ENCODE measurements at regions not wholly inside any gene's neighbourhood (a gene's known extent, or its start where the extent isn't known, plus 50 kb on each side); places are given as distances from the start of the nearest gene placed in this dataset.

- BruUV-seq (replicated peaks): no TSS peak
- POLR2A ChIA-PET (ENCODE audit: unreplicated experiment): no interaction called here
- no peaks in the 10 kb centered on the region for H3K27me3 ChIP-seq (ENCODE audit: insufficient read depth, low read depth)
Measured at GRCh38 chr10:4754143-4754542, 71.9 kb upstream of the AKR1E2 start.

GRCh38 chr10:4751211-4751610 is 74.8 kb upstream of the AKR1E2 start:
- no TSS peak for BruUV-seq (replicated peaks)
- intact Hi-C loops (cut with micrococcal nuclease; ENCODE audit: unreplicated experiment): no loop called here
- no peaks in the 10 kb centered on the region for H3K4me1 ChIP-seq (replicated peaks; ENCODE audit: insufficient read depth)
- TF ChIP-seq CTCF (conservative IDR thresholded peaks at IDR 0.05) (no peak), EZH2 (IDR thresholded peaks at IDR 0.05; ENCODE audit: low read depth) (no peak)
- POLR2A ChIA-PET (ENCODE audit: unreplicated experiment): interaction anchor here (0.6 kb wide), 1 partner anchor 212 kb away, joined by 3 read pairs; no protein-coding TSS in a partner anchor
- H3K79me2 ChIP-seq (ENCODE audit: low read depth): no peaks in the 10 kb centered on the region
- H3K27ac ChIP-seq: no peak overlapping the region
- no peak overlapping the region for H3K4me3 ChIP-seq
- DNase-seq: no peak
- no peaks in the 10 kb centered on the region for H3K27me3 ChIP-seq (ENCODE audit: insufficient read depth, low read depth)
- H3K9me3 ChIP-seq (ENCODE audit: insufficient read depth, low read depth): no peaks in the 10 kb centered on the region
- no peaks in the 10 kb centered on the region; the same call in 1 of the 2 replicates for H3K9me2 ChIP-seq (ENCODE audit: insufficient read depth)
- H3K4me2 ChIP-seq: no peak overlapping the region
- H4K20me1 ChIP-seq (ENCODE audit: insufficient read depth): no peaks in the 10 kb centered on the region
- CTCF ChIA-PET: no interaction called here
- H2AFZ ChIP-seq: no peak overlapping the region
- H3F3A ChIP-seq (ENCODE audit: insufficient read depth, low read depth): no peaks in the 10 kb centered on the region
- H3K36me3 ChIP-seq (ENCODE audit: low read depth): no peaks in the 10 kb centered on the region

More at GRCh38 chr10:4754143-4754542, 71.9 kb upstream of the AKR1E2 start:
- DNase-seq: no peak
- no peaks in the 10 kb centered on the region for H3K4me1 ChIP-seq (replicated peaks; ENCODE audit: insufficient read depth)
- CTCF ChIA-PET: no interaction called here
- H3F3A ChIP-seq (ENCODE audit: insufficient read depth, low read depth): no peaks in the 10 kb centered on the region
- H3K9me3 ChIP-seq (ENCODE audit: insufficient read depth, low read depth): no peaks in the 10 kb centered on the region
- H3K36me3 ChIP-seq (ENCODE audit: low read depth): no peaks in the 10 kb centered on the region
- no peaks in the 10 kb centered on the region for H3K9me2 ChIP-seq (ENCODE audit: insufficient read depth)
- H3K4me3 ChIP-seq: no peak overlapping the region
- TF ChIP-seq CTCF (conservative IDR thresholded peaks at IDR 0.05): no peak
- no peaks in the 10 kb centered on the region for H3K79me2 ChIP-seq (ENCODE audit: low read depth)
- no peak overlapping the region for H3K4me2 ChIP-seq
- intact Hi-C loops (cut with micrococcal nuclease; ENCODE audit: unreplicated experiment): no loop called here
- no peaks in the 10 kb centered on the region for H4K20me1 ChIP-seq (ENCODE audit: insufficient read depth)
- no peak overlapping the region for H3K27ac ChIP-seq
- no peak overlapping the region for H2AFZ ChIP-seq

- no peak overlapping the region for H2AFZ ChIP-seq
- H3K4me3 ChIP-seq: no peak overlapping the region
- TF ChIP-seq EZH2 (IDR thresholded peaks at IDR 0.05; ENCODE audit: low read depth): no peak
- TF ChIP-seq CTCF (conservative IDR thresholded peaks at IDR 0.05): no peak
- no peaks in the 10 kb centered on the region for H3F3A ChIP-seq (ENCODE audit: insufficient read depth, low read depth)
- H3K36me3 ChIP-seq (ENCODE audit: low read depth): no peaks in the 10 kb centered on the region
- no peaks in the 10 kb centered on the region for H3K27me3 ChIP-seq (ENCODE audit: insufficient read depth, low read depth)
- no peak overlapping the region for H3K4me2 ChIP-seq
- H3K4me1 ChIP-seq (replicated peaks; ENCODE audit: insufficient read depth): no peaks in the 10 kb centered on the region
- no peaks in the 10 kb centered on the region; the same call in 1 of the 2 replicates for H3K9me2 ChIP-seq (ENCODE audit: insufficient read depth)
- ChIA-PET CTCF (no interaction called here), POLR2A (ENCODE audit: unreplicated experiment) (no interaction called here)
- no TSS peak for BruUV-seq (replicated peaks)
- no peaks in the 10 kb centered on the region for H3K79me2 ChIP-seq (ENCODE audit: low read depth)
- no peak overlapping the region for H3K27ac ChIP-seq
- no peak for DNase-seq
- H3K9me3 ChIP-seq (ENCODE audit: insufficient read depth, low read depth): no peaks in the 10 kb centered on the region
- no peaks in the 10 kb centered on the region for H4K20me1 ChIP-seq (ENCODE audit: insufficient read depth)
- intact Hi-C loops (cut with micrococcal nuclease; ENCODE audit: unreplicated experiment): no loop called here
Measured at GRCh38 chr10:4749271-4749574, 76.8 kb upstream of the AKR1E2 start.
